Sigmoid colon (tissue), 4 donors: ENCODE measurements at regions not wholly inside any gene's neighbourhood (a gene's known extent, or its start where the extent isn't known, plus 50 kb on each side); places are given as distances from the start of the nearest gene placed in this dataset.

Experiments used
- EP300 ChIP-seq, 4 donors: sonication (generic); formaldehyde crosslinking; IDR thresholded peaks; one replicate each; pipeline ENCODE4 v1.6.1; 2017; ENCODE audit warnings: antibody characterized with exemption in 4 of 4
- POLR2A ChIP-seq, 2 donors: fragments of 450-650 bp; IDR thresholded peaks; one replicate each; pipeline ENCODE4 v1.6.1; 2016; ENCODE audit warnings: antibody characterized with exemption in 2 of 2, mild to moderate bottlenecking in 2 of 2, moderate library complexity in 2 of 2
- POLR2AphosphoS5 ChIP-seq, 4 donors: sonication (generic); formaldehyde crosslinking; IDR thresholded peaks; one replicate each; pipeline ENCODE4 v1.6.1; 2017; ENCODE audit warnings: antibody characterized with exemption in 4 of 4
- TF ChIP-seq, protein P1 (sequence below), 4 experiments: fragments of 450-650 bp in 3 of 4; fragments of 200-600 bp in 1 of 4; IDR thresholded peaks; one replicate each; pipeline ENCODE4 v1.5.1; 2016 to 2019; ENCODE audit warnings: antibody characterized with exemption in 4 of 4, mild to moderate bottlenecking in 3 of 4, moderate library complexity in 2 of 4

DNA sequence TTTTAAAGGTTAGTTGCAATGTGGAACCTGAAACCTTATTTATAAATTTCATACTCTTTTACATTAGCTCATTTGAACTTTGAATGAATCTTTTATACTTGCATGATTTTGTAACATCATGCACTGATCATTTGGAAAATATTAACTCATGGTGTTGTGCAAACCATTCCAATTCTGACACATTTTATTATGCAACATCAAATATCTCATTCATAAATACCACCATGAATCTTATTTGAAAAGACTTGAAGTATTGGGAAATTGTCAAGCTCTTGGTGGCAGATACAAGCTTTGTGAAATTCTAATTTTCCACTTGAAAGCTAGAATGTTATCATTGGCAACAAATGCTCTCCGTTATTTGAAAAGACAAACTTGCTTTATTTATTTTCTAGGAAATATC lies 379.9 kb upstream of the PCDH20 start:
- TF ChIP-seq, protein P1, sequence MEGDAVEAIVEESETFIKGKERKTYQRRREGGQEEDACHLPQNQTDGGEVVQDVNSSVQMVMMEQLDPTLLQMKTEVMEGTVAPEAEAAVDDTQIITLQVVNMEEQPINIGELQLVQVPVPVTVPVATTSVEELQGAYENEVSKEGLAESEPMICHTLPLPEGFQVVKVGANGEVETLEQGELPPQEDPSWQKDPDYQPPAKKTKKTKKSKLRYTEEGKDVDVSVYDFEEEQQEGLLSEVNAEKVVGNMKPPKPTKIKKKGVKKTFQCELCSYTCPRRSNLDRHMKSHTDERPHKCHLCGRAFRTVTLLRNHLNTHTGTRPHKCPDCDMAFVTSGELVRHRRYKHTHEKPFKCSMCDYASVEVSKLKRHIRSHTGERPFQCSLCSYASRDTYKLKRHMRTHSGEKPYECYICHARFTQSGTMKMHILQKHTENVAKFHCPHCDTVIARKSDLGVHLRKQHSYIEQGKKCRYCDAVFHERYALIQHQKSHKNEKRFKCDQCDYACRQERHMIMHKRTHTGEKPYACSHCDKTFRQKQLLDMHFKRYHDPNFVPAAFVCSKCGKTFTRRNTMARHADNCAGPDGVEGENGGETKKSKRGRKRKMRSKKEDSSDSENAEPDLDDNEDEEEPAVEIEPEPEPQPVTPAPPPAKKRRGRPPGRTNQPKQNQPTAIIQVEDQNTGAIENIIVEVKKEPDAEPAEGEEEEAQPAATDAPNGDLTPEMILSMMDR (IDR thresholded peaks at IDR 0.05): no peak
- TF ChIP-seq EP300 (IDR thresholded peaks at IDR 0.05) (no peak), POLR2AphosphoS5 (IDR thresholded peaks at IDR 0.05) (peak in 2 of 4 donors; percentile 19 to 53), POLR2A (IDR thresholded peaks at IDR 0.05) (no peak)
